Osteoblast (primary cell): ENCODE measurements at regions not wholly inside any gene's neighbourhood (a gene's known extent, or its start where the extent isn't known, plus 50 kb on each side); places are given as distances from the start of the nearest gene placed in this dataset.

Source experiments
- DNase-seq: peaks from one replicate; pipeline ENCODE4 v3.0.0; 2011; ENCODE audit warnings: low spot score, mixed read lengths; ENCODE audit not compliant: insufficient read length; ENCODE audit errors: missing footprints
- H2AFZ ChIP-seq: 2 replicates; pipeline ENCODE4 v1.6.0; 2011; ENCODE audit warnings: mild to moderate bottlenecking, low read length
- H3K27ac ChIP-seq: 2 replicates; pipeline ENCODE4 v1.5.1; 2011; ENCODE audit warnings: mild to moderate bottlenecking, low read depth, low read length, moderate library complexity
- H3K27me3 ChIP-seq: 2 replicates; pipeline ENCODE4 v1.6.0; 2012; ENCODE audit warnings: mild to moderate bottlenecking, control low read depth, inconsistent platforms, low read length, moderate library complexity; ENCODE audit not compliant: insufficient read depth
- H3K36me3 ChIP-seq: 2 replicates; pipeline ENCODE4 v1.5.1; 2011; ENCODE audit warnings: mild to moderate bottlenecking, low read length, control low read depth, moderate library complexity; ENCODE audit not compliant: insufficient read depth
- H3K4me1 ChIP-seq: 2 replicates; pipeline ENCODE4 v1.5.1; 2011; ENCODE audit warnings: mild to moderate bottlenecking, low read length, control low read depth, moderate library complexity; ENCODE audit not compliant: insufficient read depth
- H3K4me2 ChIP-seq: 2 replicates; pipeline ENCODE4 v1.6.0; 2011; ENCODE audit warnings: mild to moderate bottlenecking, low read length; ENCODE audit not compliant: insufficient read depth
- H3K4me3 ChIP-seq: fragments of 200-600 bp; sonication (generic); 3 replicates; pipeline ENCODE4 v1.5.1; 2012; ENCODE audit warnings: mild to moderate bottlenecking, low read length, inconsistent platforms; ENCODE audit not compliant: insufficient read depth
- H3K79me2 ChIP-seq: 2 replicates; pipeline ENCODE4 v1.6.0; 2012; ENCODE audit warnings: mild to moderate bottlenecking, low read length, control low read depth, inconsistent platforms; ENCODE audit not compliant: insufficient read depth
- H3K9me3 ChIP-seq: 2 replicates; pipeline ENCODE4 v1.5.1; 2011; ENCODE audit warnings: low read depth, low read length, control low read depth
- H4K20me1 ChIP-seq: 2 replicates; pipeline ENCODE4 v1.6.0; 2012; ENCODE audit warnings: mild to moderate bottlenecking, low read length, control low read depth; ENCODE audit not compliant: insufficient read depth
- TF ChIP-seq, protein P1 (sequence below): IDR thresholded peaks from 2 replicates; pipeline ENCODE4 v1.5.1; 2011; ENCODE audit warnings: mild to moderate bottlenecking, low read depth, low read length, moderate library complexity; ENCODE audit errors: extremely low read depth

DNA sequence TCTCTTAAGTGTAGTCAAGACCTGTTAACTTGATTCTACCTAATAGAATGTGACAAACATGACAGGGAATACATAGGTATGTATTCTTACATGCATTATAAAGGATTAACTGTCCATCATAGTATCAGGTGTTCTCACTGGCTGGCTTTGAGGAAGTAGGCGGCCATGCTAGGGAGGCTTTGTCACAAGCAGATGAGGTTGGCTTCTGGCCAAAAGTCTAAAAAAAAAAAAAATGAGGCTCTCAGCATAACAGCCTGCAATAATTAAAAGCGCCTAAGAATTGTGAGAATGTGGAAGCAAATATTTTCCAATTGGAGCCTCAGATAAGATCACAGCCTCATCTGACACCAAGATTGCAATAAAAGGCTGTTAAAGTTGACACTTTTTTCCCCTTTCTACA is 1256.8 kb upstream of the SORCS1 start:
- H3K36me3 ChIP-seq: no peaks in the 10 kb centered on the region
- H3K27ac ChIP-seq: no peak overlapping the region
- no peaks in the 10 kb centered on the region for H3K79me2 ChIP-seq
- DNase-seq: no peak
- H3K27me3 ChIP-seq: no peaks in the 10 kb centered on the region
- no peak overlapping the region for H3K4me3 ChIP-seq
- H3K4me2 ChIP-seq: no peak overlapping the region
- H4K20me1 ChIP-seq: no peaks in the 10 kb centered on the region
- no peaks in the 10 kb centered on the region for H3K9me3 ChIP-seq
- no peak overlapping the region for H2AFZ ChIP-seq
- H3K4me1 ChIP-seq: no peaks in the 10 kb centered on the region
- TF ChIP-seq, protein P1, sequence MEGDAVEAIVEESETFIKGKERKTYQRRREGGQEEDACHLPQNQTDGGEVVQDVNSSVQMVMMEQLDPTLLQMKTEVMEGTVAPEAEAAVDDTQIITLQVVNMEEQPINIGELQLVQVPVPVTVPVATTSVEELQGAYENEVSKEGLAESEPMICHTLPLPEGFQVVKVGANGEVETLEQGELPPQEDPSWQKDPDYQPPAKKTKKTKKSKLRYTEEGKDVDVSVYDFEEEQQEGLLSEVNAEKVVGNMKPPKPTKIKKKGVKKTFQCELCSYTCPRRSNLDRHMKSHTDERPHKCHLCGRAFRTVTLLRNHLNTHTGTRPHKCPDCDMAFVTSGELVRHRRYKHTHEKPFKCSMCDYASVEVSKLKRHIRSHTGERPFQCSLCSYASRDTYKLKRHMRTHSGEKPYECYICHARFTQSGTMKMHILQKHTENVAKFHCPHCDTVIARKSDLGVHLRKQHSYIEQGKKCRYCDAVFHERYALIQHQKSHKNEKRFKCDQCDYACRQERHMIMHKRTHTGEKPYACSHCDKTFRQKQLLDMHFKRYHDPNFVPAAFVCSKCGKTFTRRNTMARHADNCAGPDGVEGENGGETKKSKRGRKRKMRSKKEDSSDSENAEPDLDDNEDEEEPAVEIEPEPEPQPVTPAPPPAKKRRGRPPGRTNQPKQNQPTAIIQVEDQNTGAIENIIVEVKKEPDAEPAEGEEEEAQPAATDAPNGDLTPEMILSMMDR: no peak

DNA sequence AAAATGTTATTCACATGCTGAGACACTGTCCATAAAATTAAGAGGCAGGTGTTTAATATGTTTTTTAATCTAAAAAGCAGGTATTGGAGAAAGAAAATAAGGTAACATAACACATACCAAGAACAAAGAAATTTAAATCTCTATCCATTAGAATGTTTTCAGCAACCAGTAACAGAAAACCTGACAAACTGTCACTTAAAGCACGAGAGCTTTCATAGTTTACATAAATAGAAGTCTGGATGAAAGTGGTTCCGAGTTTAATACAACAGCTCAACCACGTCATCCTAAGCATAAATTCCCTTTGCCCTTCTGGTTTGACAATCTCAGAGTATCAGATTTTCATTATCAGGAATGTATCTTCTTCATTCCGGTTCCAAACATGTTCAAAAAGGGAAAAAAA is 1249.4 kb upstream of the SORCS1 start:
- Histone ChIP-seq H3K36me3 (no peaks in the 10 kb centered on the region), H3K79me2 (no peaks in the 10 kb centered on the region), H3K4me1 (no peaks in the 10 kb centered on the region), H3K27ac (no peak overlapping the region), H3K9me3 (peaks cover 4% of the 10 kb centered on the region), H3K4me3 (no peak overlapping the region), H4K20me1 (no peaks in the 10 kb centered on the region), H3K4me2 (no peak overlapping the region), H3K27me3 (no peaks in the 10 kb centered on the region), H2AFZ (no peak overlapping the region)
- DNase-seq: no peak
- TF ChIP-seq, protein P1: no peak

DNA sequence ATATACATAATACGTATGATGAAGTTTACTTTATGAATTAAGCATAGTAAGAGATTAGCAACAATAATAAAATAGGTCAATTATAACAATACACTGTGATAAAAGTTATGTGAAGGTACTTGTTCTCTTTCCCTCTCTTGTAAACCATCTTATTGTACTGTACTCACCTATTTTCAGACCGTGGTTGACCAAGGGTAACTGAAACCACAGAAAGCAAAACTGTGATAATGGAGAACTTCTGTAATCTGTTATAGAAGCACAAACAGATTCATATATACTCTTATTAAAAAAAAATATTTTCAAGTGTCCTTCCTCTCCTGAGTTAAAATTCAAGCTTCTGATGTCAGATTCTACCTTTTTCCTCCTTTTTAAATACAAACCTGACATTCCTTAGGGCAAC is 1247.8 kb upstream of the SORCS1 start:
- Histone ChIP-seq H3K4me3 (no peak overlapping the region), H3K4me1 (no peaks in the 10 kb centered on the region), H3K79me2 (no peaks in the 10 kb centered on the region), H3K27me3 (no peaks in the 10 kb centered on the region), H3K4me2 (no peak overlapping the region), H3K36me3 (no peaks in the 10 kb centered on the region), H4K20me1 (no peaks in the 10 kb centered on the region), H2AFZ (no peak overlapping the region), H3K9me3 (peaks cover 5% of the 10 kb centered on the region), H3K27ac (no peak overlapping the region)
- TF ChIP-seq, protein P1: no peak
- no peak for DNase-seq

DNA sequence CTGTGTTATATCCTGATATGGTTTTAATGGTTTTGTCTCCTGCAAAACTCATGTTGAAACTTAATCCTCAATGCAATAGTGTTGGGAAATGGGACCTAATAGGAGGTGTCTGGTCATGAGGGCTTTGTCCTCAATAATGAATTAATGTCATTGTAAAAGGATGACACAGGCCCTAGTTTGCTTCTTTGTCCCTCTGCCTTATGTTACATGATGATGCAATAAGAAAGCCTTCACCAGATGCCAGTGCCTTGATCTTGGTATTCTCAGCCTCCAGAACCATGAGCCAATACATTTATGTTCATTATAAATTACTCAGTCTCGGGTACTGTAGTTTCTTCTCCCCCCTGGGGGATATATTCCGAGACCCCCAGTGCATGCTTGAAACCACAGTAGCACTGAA is 1247.4 kb upstream of the SORCS1 start:
- no peak for DNase-seq
- no peak overlapping the region for H3K4me2 ChIP-seq
- H3K4me3 ChIP-seq: no peak overlapping the region

More for the DNA sequence above, 1247.4 kb upstream of the SORCS1 start:
- Histone ChIP-seq H2AFZ (no peak overlapping the region), H3K27ac (no peak overlapping the region), H3K9me3 (peaks cover 5% of the 10 kb centered on the region), H4K20me1 (no peaks in the 10 kb centered on the region), H3K79me2 (no peaks in the 10 kb centered on the region), H3K36me3 (no peaks in the 10 kb centered on the region), H3K27me3 (no peaks in the 10 kb centered on the region), H3K4me1 (no peaks in the 10 kb centered on the region)
- TF ChIP-seq, protein P1: no peak
